ENCODE measurements at regions not wholly inside any gene's neighbourhood (a gene's known extent, or its start where the extent isn't known, plus 50 kb on each side); places are given as distances from the start of the nearest gene placed in this dataset.

DNA sequence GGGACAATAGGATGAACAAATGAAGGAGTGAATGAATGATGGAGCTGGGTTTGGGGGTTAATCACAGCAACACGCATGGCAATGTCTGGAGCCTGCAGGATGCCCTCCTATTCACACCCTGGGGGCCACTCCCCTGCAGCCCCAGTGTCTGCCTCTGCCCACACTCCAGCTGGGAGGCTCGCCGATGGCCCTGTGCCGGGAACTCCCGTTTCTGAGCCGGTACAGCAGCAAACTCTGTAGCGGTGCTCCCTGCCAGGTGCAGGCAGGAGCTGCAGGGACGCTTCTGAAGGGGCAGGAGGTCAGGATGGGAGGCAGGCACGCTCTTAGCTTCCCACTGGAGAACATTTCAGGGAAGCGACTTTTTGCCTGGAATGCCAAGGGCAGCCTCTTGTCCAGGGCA lies 55.4 kb upstream of the NCOR2 start:
- DNase-seq: no peak
- Mint-ChIP-seq H3K9me3 (peaks cover 2% of the 10 kb centered on the region), H3K27ac (no peak overlapping the region), H3K4me3 (no peak overlapping the region), H3K27me3 (peaks cover 5% of the 10 kb centered on the region), H3K4me1 (no peaks in the 10 kb centered on the region), H3K36me3 (ENCODE audit: low read depth) (no peaks in the 10 kb centered on the region)
- TF ChIP-seq, protein P1, sequence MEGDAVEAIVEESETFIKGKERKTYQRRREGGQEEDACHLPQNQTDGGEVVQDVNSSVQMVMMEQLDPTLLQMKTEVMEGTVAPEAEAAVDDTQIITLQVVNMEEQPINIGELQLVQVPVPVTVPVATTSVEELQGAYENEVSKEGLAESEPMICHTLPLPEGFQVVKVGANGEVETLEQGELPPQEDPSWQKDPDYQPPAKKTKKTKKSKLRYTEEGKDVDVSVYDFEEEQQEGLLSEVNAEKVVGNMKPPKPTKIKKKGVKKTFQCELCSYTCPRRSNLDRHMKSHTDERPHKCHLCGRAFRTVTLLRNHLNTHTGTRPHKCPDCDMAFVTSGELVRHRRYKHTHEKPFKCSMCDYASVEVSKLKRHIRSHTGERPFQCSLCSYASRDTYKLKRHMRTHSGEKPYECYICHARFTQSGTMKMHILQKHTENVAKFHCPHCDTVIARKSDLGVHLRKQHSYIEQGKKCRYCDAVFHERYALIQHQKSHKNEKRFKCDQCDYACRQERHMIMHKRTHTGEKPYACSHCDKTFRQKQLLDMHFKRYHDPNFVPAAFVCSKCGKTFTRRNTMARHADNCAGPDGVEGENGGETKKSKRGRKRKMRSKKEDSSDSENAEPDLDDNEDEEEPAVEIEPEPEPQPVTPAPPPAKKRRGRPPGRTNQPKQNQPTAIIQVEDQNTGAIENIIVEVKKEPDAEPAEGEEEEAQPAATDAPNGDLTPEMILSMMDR (IDR thresholded peaks at IDR 0.05): no peak
- POLR2A ChIA-PET: no interaction called here
- CTCF ChIA-PET: no interaction called here
- intact Hi-C loops (cut with micrococcal nuclease): no loop called here
- no peak for ATAC-seq (ENCODE audit: low read depth)

DNA sequence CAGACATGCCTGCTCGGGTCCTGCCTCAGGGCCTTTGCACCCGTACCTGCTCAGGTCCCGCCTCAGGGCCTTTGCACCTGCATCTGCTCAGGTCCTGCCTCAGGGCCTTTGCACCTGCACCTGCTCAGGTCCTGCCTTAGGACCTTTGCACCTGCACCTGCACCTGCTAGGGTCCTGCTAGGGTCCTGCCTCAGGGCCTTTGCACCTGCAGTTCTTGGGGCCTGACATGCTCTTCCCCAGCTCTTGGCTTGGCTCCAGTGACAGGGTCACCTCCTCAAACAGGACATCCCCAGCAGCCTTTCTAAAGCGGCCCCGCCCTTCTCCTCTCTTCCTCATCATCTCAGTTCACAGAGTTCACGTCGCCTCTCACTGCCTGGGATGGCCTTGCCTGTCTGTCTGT lies 54.9 kb upstream of the NCOR2 start:
- DNase-seq: no peak
- intact Hi-C loops (cut with micrococcal nuclease): no loop called here
- Mint-ChIP-seq H3K4me3 (no peak overlapping the region), H3K36me3 (ENCODE audit: low read depth) (no peaks in the 10 kb centered on the region), H3K4me1 (no peaks in the 10 kb centered on the region), H3K27ac (no peak overlapping the region), H3K27me3 (peaks cover 5% of the 10 kb centered on the region), H3K9me3 (peaks cover 2% of the 10 kb centered on the region)
- ChIA-PET POLR2A (no interaction called here), CTCF (no interaction called here)
- TF ChIP-seq, protein P1 (IDR thresholded peaks at IDR 0.05): no peak
- no peak for ATAC-seq (ENCODE audit: low read depth)

DNA sequence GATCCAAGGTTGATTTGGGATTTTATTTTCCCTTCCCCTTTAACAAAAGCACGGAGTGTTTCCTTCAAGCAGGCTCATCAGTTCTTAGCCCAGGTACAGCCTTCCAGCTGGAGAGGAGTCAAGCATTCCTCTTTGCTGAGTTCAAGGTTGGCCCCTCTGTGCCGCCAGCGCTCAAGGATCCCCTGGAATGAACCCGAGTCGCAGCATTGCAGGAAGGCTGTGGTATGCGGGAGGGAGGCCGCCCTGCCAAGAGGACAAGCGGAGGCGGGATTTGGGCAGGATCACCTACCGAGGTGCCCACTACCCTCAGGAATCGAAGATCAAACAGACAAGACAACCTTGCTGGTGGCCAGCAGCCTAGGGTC lies 53.9 kb upstream of the NCOR2 start:
- ChIA-PET CTCF (no interaction called here), POLR2A (no interaction called here)
- Mint-ChIP-seq H3K36me3 (ENCODE audit: low read depth) (no peaks in the 10 kb centered on the region), H3K4me1 (peaks cover 6% of the 10 kb centered on the region), H3K4me3 (no peak overlapping the region), H3K27ac (no peak overlapping the region), H3K27me3 (peaks cover 5% of the 10 kb centered on the region), H3K9me3 (peaks cover 2% of the 10 kb centered on the region)
- TF ChIP-seq, protein P1 (IDR thresholded peaks at IDR 0.05): no peak
- DNase-seq (no peak), ATAC-seq (ENCODE audit: low read depth) (no peak)
- intact Hi-C loops (cut with micrococcal nuclease): no loop called here

DNA sequence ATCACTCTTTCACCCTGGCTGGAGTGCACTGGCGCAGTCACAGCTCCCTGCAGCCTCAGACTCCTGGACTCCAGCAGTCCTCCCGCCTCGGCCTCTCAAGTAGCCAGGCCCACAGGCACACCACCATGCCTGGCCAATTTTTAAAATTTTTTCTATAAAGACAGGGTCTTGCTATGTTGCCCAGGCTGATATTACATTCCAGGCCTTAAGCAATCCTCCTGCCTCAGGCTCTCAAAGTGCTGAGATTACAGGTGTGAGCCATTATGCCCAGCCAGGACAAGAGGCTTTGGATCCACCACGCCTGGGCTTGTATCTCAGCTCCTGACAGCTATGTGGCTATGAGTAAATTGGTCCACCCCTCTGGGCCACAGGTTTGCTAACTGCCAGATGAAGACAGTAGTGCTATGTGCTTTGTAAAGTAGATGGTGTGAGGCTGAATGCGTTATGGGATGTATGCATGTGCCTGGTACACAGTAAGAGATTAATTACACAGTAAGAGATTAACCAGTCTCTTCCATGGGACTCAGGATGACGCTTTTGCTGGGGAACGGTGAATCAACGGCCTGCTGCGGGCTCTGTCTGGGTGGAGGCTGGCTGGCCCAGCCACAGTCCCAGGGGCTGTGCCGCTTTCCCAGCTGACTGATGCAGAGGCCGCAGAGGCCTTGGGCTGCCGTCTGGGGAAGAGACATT lies 53.3 kb upstream of the NCOR2 start:
- ATAC-seq (ENCODE audit: low read depth) (no peak), DNase-seq (no peak)
- intact Hi-C loops (cut with micrococcal nuclease): no loop called here
- TF ChIP-seq, protein P1 (IDR thresholded peaks at IDR 0.05): no peak
- POLR2A ChIA-PET: no interaction called here
- peaks cover 5% of the 10 kb centered on the region for H3K27me3 Mint-ChIP-seq
- H3K4me1 Mint-ChIP-seq: peaks cover 6% of the 10 kb centered on the region
- H3K9me3 Mint-ChIP-seq: peaks cover 2% of the 10 kb centered on the region
- no peak overlapping the region for H3K4me3 Mint-ChIP-seq
- CTCF ChIA-PET: no interaction called here
- no peak overlapping the region for H3K27ac Mint-ChIP-seq
- H3K36me3 Mint-ChIP-seq (ENCODE audit: low read depth): no peaks in the 10 kb centered on the region

DNA sequence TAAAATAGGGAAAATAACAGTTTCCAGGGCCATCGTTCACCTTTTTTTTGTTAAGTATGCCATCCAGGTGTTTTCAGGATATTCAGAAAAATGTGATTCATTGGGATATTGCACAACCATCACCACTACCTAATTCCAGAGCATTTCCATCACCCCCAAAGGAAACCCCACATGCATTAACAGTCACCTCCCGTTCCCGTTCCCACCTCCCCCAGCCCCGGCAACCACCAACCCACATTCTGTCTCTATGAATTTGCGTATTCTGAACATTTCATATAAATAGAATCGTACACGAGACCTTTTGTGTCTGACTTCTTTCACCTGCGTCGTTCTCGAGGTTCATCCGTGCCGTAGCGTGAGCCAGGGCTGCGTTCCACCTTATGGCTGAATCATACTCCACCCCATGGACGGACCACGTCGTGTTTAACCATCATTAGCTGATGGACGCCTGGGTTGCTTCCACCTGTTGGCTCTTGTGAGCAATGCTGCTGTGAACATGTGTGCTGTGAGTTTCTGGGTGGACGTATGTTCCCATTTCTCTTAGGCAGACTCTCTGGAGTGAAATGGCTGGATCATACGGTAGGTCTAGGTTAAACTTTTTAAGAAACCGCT lies 51.0 kb upstream of the NCOR2 start:
- POLR2A ChIA-PET: no interaction called here
- H3K4me3 Mint-ChIP-seq: no peak overlapping the region
- TF ChIP-seq, protein P1 (IDR thresholded peaks at IDR 0.05): no peak
- DNase-seq (no peak), ATAC-seq (ENCODE audit: low read depth) (no peak)
- peaks cover 6% of the 10 kb centered on the region for H3K27me3 Mint-ChIP-seq
- H3K4me1 Mint-ChIP-seq: peaks cover 6% of the 10 kb centered on the region
- peaks cover 1% of the 10 kb centered on the region for H3K9me3 Mint-ChIP-seq
- CTCF ChIA-PET: no interaction called here
- no peak overlapping the region for H3K27ac Mint-ChIP-seq
- intact Hi-C loops (cut with micrococcal nuclease): no loop called here
- no peaks in the 10 kb centered on the region for H3K36me3 Mint-ChIP-seq (ENCODE audit: low read depth)

Data from activated B cell treated with CpG ODN at 0.5 μM for 24 hours (primary cell).